Endothelial cell of umbilical vein (primary cell): ENCODE measurements at regions not wholly inside any gene's neighbourhood (a gene's known extent, or its start where the extent isn't known, plus 50 kb on each side); places are given as distances from the start of the nearest gene placed in this dataset.

Experiments
- CTCF ChIP-seq, 2 donors: IDR thresholded peaks; 1 replicate in 1 of 2; 2 replicates in 1 of 2; pipeline ENCODE4 v1.5.1; 2011; ENCODE audit warnings: low read length in 2 of 2, mild to moderate bottlenecking in 2 of 2, moderate library complexity in 2 of 2, control low read depth in 1 of 2, inconsistent platforms in 1 of 2, low read depth in 1 of 2; ENCODE audit not compliant: insufficient read depth in 1 of 2; ENCODE audit errors: extremely low read depth in 1 of 2
- EZH2 ChIP-seq: IDR thresholded peaks from 2 replicates; pipeline ENCODE4 v1.6.1; 2012; ENCODE audit warnings: borderline replicate concordance, low read depth, mild to moderate bottlenecking, moderate library complexity, low read length, inconsistent platforms; ENCODE audit not compliant: severe bottlenecking
- MYC ChIP-seq: IDR thresholded peaks from one replicate; pipeline ENCODE4 v1.6.1; 2011; ENCODE audit warnings: mild to moderate bottlenecking, low read depth, low read length

GRCh38 chr20:52539891-52540290, 348.3 kb upstream of the ZFP64 start:
- TF ChIP-seq EZH2 (no peak), CTCF (IDR thresholded peaks at IDR 0.05; ENCODE audit: extremely low read depth in 1 of 2, insufficient read depth in 1 of 2, low read depth in 1 of 2, low read length in 2 of 2) (no peak), MYC (no peak)
